ENCODE measurements at regions not wholly inside any gene's neighbourhood (a gene's known extent, or its start where the extent isn't known, plus 50 kb on each side); places are given as distances from the start of the nearest gene placed in this dataset.

- Histone ChIP-seq H3K9me3 (ENCODE audit: control insufficient read depth, insufficient read depth, low read length) (peaks cover 25% of the 10 kb centered on the region), H3K4ac (ENCODE audit: low read depth, low read length) (no peak overlapping the region), H3K56ac (ENCODE audit: extremely low read depth, insufficient read depth, low read length) (no peak overlapping the region), H4K91ac (ENCODE audit: insufficient read depth, low read depth, low read length) (no peak overlapping the region), H2BK20ac (ENCODE audit: low read depth, low read length) (no peak overlapping the region), H4K8ac (ENCODE audit: low read depth in 2 of 2, low read length in 2 of 2) (no peak overlapping the region), H2AK9ac (replicated peaks; ENCODE audit: low read depth, low read length, poor library complexity) (no peak overlapping the region), H3K9ac (ENCODE audit: low read depth, low read length) (no peak overlapping the region), H2BK5ac (ENCODE audit: low read depth, low read length, poor library complexity, severe bottlenecking) (no peak overlapping the region), H3K23ac (ENCODE audit: low read depth, low read length) (no peak overlapping the region), H3K27me3 (ENCODE audit: control insufficient read depth, insufficient read depth, low read length) (no peaks in the 10 kb centered on the region), H3K27ac (ENCODE audit: insufficient read depth, low read length) (no peak overlapping the region), H2BK15ac (ENCODE audit: low read depth, low read length) (no peak overlapping the region), H3K4me3 (ENCODE audit: insufficient read depth, low read depth, low read length) (no peak overlapping the region), H3K4me2 (ENCODE audit: low read depth, low read length) (no peak overlapping the region), H3K18ac (ENCODE audit: low read depth, low read length) (no peak overlapping the region), H4K5ac (ENCODE audit: low read depth, low read length) (no peak overlapping the region), H3K9me1 (ENCODE audit: insufficient read depth, low read length) (no peaks in the 10 kb centered on the region), H3K36me3 (ENCODE audit: control insufficient read depth, insufficient read depth, low read length) (no peaks in the 10 kb centered on the region), H2BK120ac (ENCODE audit: low read depth, low read length) (no peak overlapping the region), H2AFZ (replicated peaks; ENCODE audit: low read length, poor library complexity) (no peak overlapping the region), H3K14ac (replicated peaks; ENCODE audit: low read depth, low read length) (no peak overlapping the region), H3K79me1 (ENCODE audit: low read depth in 1 of 2, low read length in 2 of 2) (no peaks in the 10 kb centered on the region), H3K4me1 (ENCODE audit: control insufficient read depth, insufficient read depth, low read length) (no peaks in the 10 kb centered on the region), H4K20me1 (ENCODE audit: insufficient read depth, low read length) (no peaks in the 10 kb centered on the region), H2AK5ac (ENCODE audit: low read depth, low read length) (no peak overlapping the region)
- no peak for ATAC-seq (ENCODE audit: low read depth)
- BruUV-seq (replicated peaks): no TSS peak
- POLR2A ChIA-PET (ENCODE audit: unreplicated experiment): no interaction called here
- in situ Hi-C loops (cut with MboI; ENCODE audit: low sequenced_read_pairs) (no loop called here), intact Hi-C loops (cut with micrococcal nuclease) (no loop called here), dilution Hi-C loops (cut with HindIII; ENCODE audit: low sequenced_read_pairs, unreplicated experiment) (no loop called here)
- CTCF ChIA-PET: no interaction called here
- TF ChIP-seq, protein P1, sequence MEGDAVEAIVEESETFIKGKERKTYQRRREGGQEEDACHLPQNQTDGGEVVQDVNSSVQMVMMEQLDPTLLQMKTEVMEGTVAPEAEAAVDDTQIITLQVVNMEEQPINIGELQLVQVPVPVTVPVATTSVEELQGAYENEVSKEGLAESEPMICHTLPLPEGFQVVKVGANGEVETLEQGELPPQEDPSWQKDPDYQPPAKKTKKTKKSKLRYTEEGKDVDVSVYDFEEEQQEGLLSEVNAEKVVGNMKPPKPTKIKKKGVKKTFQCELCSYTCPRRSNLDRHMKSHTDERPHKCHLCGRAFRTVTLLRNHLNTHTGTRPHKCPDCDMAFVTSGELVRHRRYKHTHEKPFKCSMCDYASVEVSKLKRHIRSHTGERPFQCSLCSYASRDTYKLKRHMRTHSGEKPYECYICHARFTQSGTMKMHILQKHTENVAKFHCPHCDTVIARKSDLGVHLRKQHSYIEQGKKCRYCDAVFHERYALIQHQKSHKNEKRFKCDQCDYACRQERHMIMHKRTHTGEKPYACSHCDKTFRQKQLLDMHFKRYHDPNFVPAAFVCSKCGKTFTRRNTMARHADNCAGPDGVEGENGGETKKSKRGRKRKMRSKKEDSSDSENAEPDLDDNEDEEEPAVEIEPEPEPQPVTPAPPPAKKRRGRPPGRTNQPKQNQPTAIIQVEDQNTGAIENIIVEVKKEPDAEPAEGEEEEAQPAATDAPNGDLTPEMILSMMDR (conservative IDR thresholded peaks at IDR 0.05; ENCODE audit: low read depth, low read length): no peak
- no peak for TF ChIP-seq CHD1 (IDR thresholded peaks at IDR 0.05; ENCODE audit: low read depth, low read length)
- TF ChIP-seq NFE2L2 (IDR thresholded peaks at IDR 0.05; ENCODE audit: low read depth, low read length): no peak
- no peak for TF ChIP-seq RCOR1 (IDR thresholded peaks at IDR 0.05; ENCODE audit: insufficient replicate concordance, low read length)
- no peak for TF ChIP-seq BHLHE40 (IDR thresholded peaks at IDR 0.05; ENCODE audit: low read depth, low read length)
- DNase-seq: no peak
- WGBS, 2 experiments (ENCODE audit: extremely low coverage in 2 of 2, insufficient read length in 1 of 2): no CpG with 5 or more reads among the region's 2 CpGs
Observed at GRCh38 chr2:16312771-16313170, 352.9 kb downstream of the CYRIA start.

All from IMR-90 (cell line).